Loucy (cell line): ENCODE measurements at regions not wholly inside any gene's neighbourhood (a gene's known extent, or its start where the extent isn't known, plus 50 kb on each side); places are given as distances from the start of the nearest gene placed in this dataset.

Source experiments
- H2AFZ ChIP-seq: fragments of 200-600 bp; sonication (generic); 2 replicates; pipeline ENCODE4 v1.6.0; 2016; ENCODE audit warnings: antibody characterized with exemption, mild to moderate bottlenecking, low read length, moderate library complexity
- H3F3A ChIP-seq: fragments of 200-600 bp; 2 replicates; pipeline ENCODE4 v1.6.0; 2016; ENCODE audit warnings: antibody characterized with exemption, low read depth, mild to moderate bottlenecking
- H3K27me3 ChIP-seq: fragments of 200-600 bp; sonication (generic); 2 replicates; pipeline ENCODE4 v1.6.1; 2014; ENCODE audit warnings: low read length, mild to moderate bottlenecking; ENCODE audit not compliant: insufficient read depth, poor library complexity, severe bottlenecking
- H3K36me3 ChIP-seq: fragments of 200-600 bp; sonication (generic); 2 replicates; pipeline ENCODE4 v1.6.1; 2016; ENCODE audit warnings: low read length; ENCODE audit not compliant: insufficient read depth
- H3K4me1 ChIP-seq: fragments of 200-600 bp; sonication (generic); 2 replicates; pipeline ENCODE4 v1.5.1; 2014; ENCODE audit warnings: low read length, mild to moderate bottlenecking; ENCODE audit not compliant: insufficient read depth, poor library complexity, severe bottlenecking
- H3K4me2 ChIP-seq: fragments of 200-600 bp; sonication (generic); 2 replicates; pipeline ENCODE4 v1.6.0; 2014; ENCODE audit warnings: antibody characterized with exemption, low read length, low read depth, mild to moderate bottlenecking; ENCODE audit not compliant: poor library complexity, severe bottlenecking
- H3K4me3 ChIP-seq: fragments of 200-600 bp; sonication (generic); 2 replicates; pipeline ENCODE4 v1.5.1; 2014; ENCODE audit warnings: low read length, mild to moderate bottlenecking, mixed read lengths; ENCODE audit not compliant: poor library complexity, severe bottlenecking
- H3K79me2 ChIP-seq: fragments of 200-600 bp; sonication (generic); 2 replicates; pipeline ENCODE4 v1.6.1; 2014; ENCODE audit warnings: low read length; ENCODE audit not compliant: insufficient read depth
- H3K9ac ChIP-seq: fragments of 200-600 bp; sonication (generic); 2 replicates; pipeline ENCODE4 v1.6.0; 2014; ENCODE audit warnings: mild to moderate bottlenecking, low read depth, low read length, moderate library complexity; ENCODE audit not compliant: poor library complexity, severe bottlenecking
- H3K9me2 ChIP-seq: fragments of 200-600 bp; sonication (generic); replicated peaks from 2 replicates; pipeline ENCODE4 v1.6.1; 2016; ENCODE audit warnings: low read depth, low read length, mixed read lengths
- H3K9me3 ChIP-seq: fragments of 200-600 bp; sonication (generic); 2 replicates; pipeline ENCODE4 v1.6.1; 2014; ENCODE audit warnings: mild to moderate bottlenecking, antibody characterized with exemption, low read length, low read depth; ENCODE audit not compliant: insufficient read depth
- H4K20me1 ChIP-seq: fragments of 200-600 bp; sonication (generic); 2 replicates; pipeline ENCODE4 v1.6.0; 2014; ENCODE audit warnings: antibody characterized with exemption, low read length, mild to moderate bottlenecking; ENCODE audit not compliant: insufficient read depth, poor library complexity, severe bottlenecking
- CTCF ChIP-seq: fragments of 200-600 bp; sonication (generic); conservative IDR thresholded peaks from 2 replicates; pipeline ENCODE4 v1.5.1; 2014; ENCODE audit warnings: mild to moderate bottlenecking, antibody characterized with exemption, low read length
- EZH2phosphoT487 ChIP-seq: fragments of 200-600 bp; IDR thresholded peaks from 2 replicates; pipeline ENCODE4 v1.6.1; 2018; ENCODE audit warnings: antibody characterized with exemption, mild to moderate bottlenecking, moderate library complexity, borderline replicate concordance

GRCh38 chr14:27199272-27199671, 601.4 kb upstream of the NOVA1 start:
- Histone ChIP-seq H3K4me2 (no peak overlapping the region), H3K79me2 (no peaks in the 10 kb centered on the region), H3K4me1 (no peaks in the 10 kb centered on the region), H3F3A (no peaks in the 10 kb centered on the region), H3K9ac (no peak overlapping the region), H3K27me3 (no peaks in the 10 kb centered on the region), H4K20me1 (no peaks in the 10 kb centered on the region), H3K9me3 (no peaks in the 10 kb centered on the region), H2AFZ (no peak overlapping the region), H3K9me2 (no peaks in the 10 kb centered on the region), H3K36me3 (no peaks in the 10 kb centered on the region), H3K4me3 (no peak overlapping the region)
- TF ChIP-seq EZH2phosphoT487 (no peak), CTCF (no peak)

GRCh38 chr14:27205036-27205435, 607.2 kb upstream of the NOVA1 start:
- Histone ChIP-seq H3K4me1 (no peaks in the 10 kb centered on the region), H3F3A (no peaks in the 10 kb centered on the region), H3K9me3 (no peaks in the 10 kb centered on the region), H4K20me1 (no peaks in the 10 kb centered on the region), H3K27me3 (no peaks in the 10 kb centered on the region), H3K4me3 (no peak overlapping the region), H3K4me2 (no peak overlapping the region), H3K36me3 (no peaks in the 10 kb centered on the region), H3K9ac (no peak overlapping the region), H3K79me2 (no peaks in the 10 kb centered on the region), H2AFZ (no peak overlapping the region), H3K9me2 (no peaks in the 10 kb centered on the region)
- no peak for TF ChIP-seq EZH2phosphoT487
- TF ChIP-seq CTCF: no peak

- Histone ChIP-seq H3K9me3 (no peaks in the 10 kb centered on the region), H3K4me1 (no peaks in the 10 kb centered on the region), H3F3A (no peaks in the 10 kb centered on the region), H3K9ac (no peak overlapping the region), H4K20me1 (no peaks in the 10 kb centered on the region), H3K4me2 (no peak overlapping the region), H3K9me2 (no peaks in the 10 kb centered on the region), H2AFZ (no peak overlapping the region), H3K79me2 (no peaks in the 10 kb centered on the region), H3K36me3 (no peaks in the 10 kb centered on the region), H3K27me3 (no peaks in the 10 kb centered on the region), H3K4me3 (no peak overlapping the region)
- TF ChIP-seq CTCF (no peak), EZH2phosphoT487 (no peak)
Observed at GRCh38 chr14:27211741-27212140, 613.9 kb upstream of the NOVA1 start.
